ENCODE measurements at regions not wholly inside any gene's neighbourhood (a gene's known extent, or its start where the extent isn't known, plus 50 kb on each side); places are given as distances from the start of the nearest gene placed in this dataset.

DNA sequence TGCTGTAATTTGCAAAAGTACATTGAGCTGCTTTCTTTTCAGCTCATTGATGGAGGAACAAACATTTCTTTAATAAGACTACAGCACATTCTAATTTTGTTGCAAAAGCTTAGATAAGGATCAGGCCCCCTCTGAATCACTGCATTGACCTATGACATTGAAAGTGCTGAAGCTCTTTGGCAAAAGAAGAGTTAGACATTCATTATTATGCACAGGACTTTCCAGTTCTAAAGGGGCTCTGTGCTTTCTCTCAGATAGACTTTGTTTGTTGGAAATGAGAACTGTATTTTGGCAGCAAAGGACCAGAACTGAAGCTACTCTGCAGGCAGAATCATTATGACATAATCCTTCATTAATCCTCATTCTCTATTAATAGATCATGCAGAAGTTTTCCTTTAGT, 252.9 kb upstream of the SOX2 start:
- TF ChIP-seq EZH2phosphoT487 (IDR thresholded peaks at IDR 0.05; ENCODE audit: insufficient read depth, low read depth) (no peak), EZH2 (IDR thresholded peaks at IDR 0.05; ENCODE audit: insufficient read depth, poor library complexity, severe bottlenecking) (no peak)
